HG02588 (cell line): ENCODE measurements at regions not wholly inside any gene's neighbourhood (a gene's known extent, or its start where the extent isn't known, plus 50 kb on each side); places are given as distances from the start of the nearest gene placed in this dataset.
A peak's percentile ranks its signal among the peaks of the same experiment; 100 is the strongest.

Source experiments
- ATAC-seq: cut with Tn5 transposase; IDR thresholded peaks from one replicate; pipeline ENCODE4 v1.9.1; 2021; ENCODE audit warnings: mild to moderate bottlenecking, moderate library complexity; ENCODE audit not compliant: unreplicated experiment

- no peak for ATAC-seq
These were observed 152.4 kb downstream of the TOMM20 start for GRCh38 chr1:234975941-234976860.

- no peak for ATAC-seq
These were observed 153.3 kb downstream of the TOMM20 start for GRCh38 chr1:234975122-234975940.

- no peak for ATAC-seq
These were observed 155.0 kb downstream of the TOMM20 start for GRCh38 chr1:234973426-234974250.

DNA sequence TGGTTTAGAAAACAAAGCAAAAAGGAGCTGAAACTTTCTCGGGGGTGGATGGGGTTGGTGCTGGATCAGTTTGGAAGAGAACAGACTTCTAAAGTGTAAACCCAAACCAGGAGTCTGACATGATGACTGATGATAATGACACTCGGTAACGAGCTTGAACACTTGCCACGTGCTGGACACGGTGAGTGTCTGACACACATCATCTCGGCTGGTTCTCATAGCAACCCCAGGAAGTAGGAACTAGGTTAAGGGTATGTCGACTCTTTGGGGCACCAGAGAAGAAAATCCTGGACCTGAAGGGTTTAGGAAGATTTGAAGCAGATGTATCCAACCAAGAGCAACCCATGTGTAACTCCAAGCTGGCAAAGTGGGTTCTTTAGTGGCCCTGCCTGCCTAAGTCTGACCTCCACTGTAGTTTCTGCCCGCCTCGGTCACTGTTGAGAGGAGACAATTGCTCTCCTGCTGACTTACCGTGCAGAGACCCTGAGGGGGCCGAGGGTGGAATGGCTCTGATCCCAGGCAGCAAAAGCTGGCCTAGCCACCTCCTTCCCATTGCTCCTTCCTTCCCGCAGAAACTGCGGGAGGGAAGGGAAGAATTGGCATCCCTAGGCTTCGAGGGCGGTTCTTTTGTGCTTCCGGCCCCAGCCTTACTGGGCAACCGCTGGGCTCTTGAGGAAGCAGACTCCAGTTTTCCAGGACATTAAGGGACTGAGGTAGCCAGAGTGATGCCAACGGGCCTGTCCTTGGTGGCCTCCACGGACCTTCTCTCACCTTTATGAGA is 156.0 kb downstream of the TOMM20 start:
- no peak for ATAC-seq

- no peak for ATAC-seq
These were observed 156.9 kb downstream of the TOMM20 start for GRCh38 chr1:234971586-234972297.

- no peak for ATAC-seq
These were observed 157.7 kb downstream of the TOMM20 start for GRCh38 chr1:234970731-234971476.

- ATAC-seq: no peak
These were observed 158.3 kb downstream of the TOMM20 start for GRCh38 chr1:234970401-234970730.

GRCh38 chr1:234969581-234970400 is 158.8 kb downstream of the TOMM20 start:
- no peak for ATAC-seq

GRCh38 chr1:234969011-234969441 is 159.6 kb downstream of the TOMM20 start:
- no peak for ATAC-seq

- no peak for ATAC-seq
These were observed 160.2 kb downstream of the TOMM20 start for GRCh38 chr1:234968451-234968850.

- ATAC-seq: no peak
These were observed 161.5 kb downstream of the TOMM20 start for GRCh38 chr1:234967121-234967520.

GRCh38 chr1:234965111-234965510 is 163.5 kb downstream of the TOMM20 start:
- no peak for ATAC-seq

GRCh38 chr1:234963904-234964702 is 164.5 kb downstream of the TOMM20 start:
- ATAC-seq: no peak

DNA sequence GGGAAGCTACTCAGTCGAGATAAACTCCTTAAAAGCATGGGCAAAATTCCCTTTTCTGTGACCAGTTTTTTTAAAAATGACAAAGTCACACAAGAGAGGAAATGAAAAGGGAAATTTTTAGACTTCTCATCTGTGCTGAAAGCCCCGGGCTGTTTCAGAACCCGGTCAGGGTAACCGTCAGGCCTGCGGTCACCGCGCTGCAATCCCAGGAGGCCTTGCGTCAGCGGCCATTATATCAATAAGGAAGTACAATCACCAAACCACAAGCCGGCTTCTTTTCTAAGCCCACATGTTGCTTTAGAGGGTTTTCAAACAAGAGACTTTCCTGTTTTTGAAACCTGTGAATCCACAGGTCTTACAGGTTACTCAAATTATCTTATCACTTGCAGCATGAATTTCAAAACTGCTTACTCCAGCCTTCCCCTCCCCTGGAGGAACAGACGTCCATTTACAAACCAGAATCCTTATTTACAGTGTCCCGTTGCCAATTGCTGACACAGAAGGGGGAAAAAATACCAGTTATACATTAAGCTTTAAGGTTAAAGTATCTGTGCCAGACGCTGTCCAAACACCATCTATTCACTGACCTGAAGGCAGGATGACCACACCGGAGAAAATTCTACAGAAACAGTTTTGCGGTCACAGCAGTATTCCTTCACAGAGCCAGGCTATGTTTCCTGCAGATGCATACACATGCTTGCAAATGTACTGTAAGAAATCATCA is 165.3 kb downstream of the TOMM20 start:
- peak; percentile 91 for ATAC-seq

DNA sequence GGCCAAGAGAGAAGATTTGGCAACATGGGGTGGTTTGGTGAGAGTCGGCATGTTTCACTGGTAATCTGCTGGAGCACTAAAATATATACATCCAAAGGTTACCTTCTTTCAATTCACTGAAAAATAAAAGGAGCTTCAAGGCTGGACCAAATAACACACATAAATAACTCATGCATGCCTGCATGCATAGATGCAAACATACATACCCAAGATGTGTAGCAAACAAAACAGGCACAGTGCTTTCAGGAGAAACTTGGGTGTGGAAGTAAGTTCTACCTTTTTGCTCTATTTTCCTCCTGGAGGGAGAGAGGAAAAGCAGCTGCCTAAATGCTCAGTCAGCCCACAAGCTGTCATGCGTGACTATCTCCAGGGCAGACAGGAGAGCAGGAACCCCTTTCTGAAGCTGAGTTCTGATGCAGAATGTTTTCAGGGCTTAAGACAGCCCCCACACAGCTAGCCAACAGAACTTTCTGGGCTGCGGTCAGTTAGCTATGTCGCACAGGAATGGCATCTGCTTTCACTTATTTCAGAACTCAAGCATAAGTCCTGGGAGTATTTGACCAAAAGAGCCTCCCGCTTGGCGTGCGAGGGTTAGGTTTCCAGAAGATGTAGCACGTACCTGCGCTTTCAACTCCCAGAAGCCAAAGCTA is 166.2 kb downstream of the TOMM20 start:
- ATAC-seq: peak; percentile 52
